ENCODE measurements at regions not wholly inside any gene's neighbourhood (a gene's known extent, or its start where the extent isn't known, plus 50 kb on each side); places are given as distances from the start of the nearest gene placed in this dataset.

GRCh38 chr13:37929308-37929707 lies 59.7 kb upstream of the TRPC4 start:
- no peak for DNase-seq (ENCODE audit: low spot score)

GRCh38 chr13:37927561-37927960 lies 58.0 kb upstream of the TRPC4 start:
- DNase-seq (ENCODE audit: low spot score), result no peak

DNA sequence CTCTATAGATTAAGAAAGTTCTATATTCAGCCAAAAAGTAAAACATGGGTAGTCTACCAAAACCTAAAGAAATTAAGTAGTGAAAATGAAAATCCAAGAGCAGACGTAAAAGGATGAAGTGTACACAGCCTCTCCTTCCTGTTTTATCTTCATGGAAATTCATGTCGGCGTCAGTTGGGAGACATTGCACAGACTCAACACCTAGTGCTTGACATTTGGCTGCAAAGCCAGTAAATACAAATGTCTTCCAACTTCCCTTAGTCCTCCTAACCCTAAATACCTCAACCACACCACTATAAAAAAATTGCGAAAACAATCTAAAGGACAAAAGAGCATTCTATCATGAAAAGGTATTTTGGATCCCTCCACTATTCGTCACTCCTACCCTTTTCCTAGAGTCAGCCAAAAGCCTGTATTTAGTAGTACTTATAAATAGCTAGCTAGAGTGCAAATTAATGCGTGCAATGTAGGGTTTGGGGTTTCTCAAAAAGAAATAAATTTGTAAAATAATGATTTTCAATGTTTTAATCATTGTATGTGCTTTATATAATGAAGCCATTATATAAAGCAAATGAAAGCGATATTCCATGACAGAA lies 56.4 kb upstream of the TRPC4 start:
- no peak for DNase-seq (ENCODE audit: low spot score)

- DNase-seq (ENCODE audit: low spot score), result no peak
Measured at GRCh38 chr13:37923236-37923635, 53.7 kb upstream of the TRPC4 start.

DNA sequence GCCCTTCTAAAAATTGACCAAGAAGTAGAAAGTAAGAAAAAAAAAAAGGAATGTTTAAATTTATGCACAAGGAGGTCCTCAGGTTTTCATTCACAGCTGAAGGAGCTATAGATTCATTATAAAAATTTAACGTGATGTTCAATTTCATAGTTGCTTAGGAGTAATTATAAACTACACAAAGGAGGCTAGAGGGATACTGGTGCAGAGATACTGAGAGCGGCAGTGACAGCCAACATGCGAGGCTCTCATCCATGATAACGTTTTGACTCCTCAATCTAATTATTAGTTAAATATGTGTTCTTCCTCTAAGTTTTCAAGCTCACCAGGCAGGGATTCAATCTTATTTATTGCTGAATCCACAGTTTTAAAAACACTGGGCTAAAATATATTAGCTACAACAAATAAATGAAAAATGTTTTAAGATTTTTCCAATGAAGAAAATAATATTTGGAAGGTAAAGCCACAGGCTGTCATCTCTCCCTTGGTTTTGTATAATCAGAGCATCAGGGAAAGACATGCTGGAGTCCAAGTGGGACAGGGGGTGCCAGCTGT lies 49.8 kb upstream of the TRPC4 start:
- DNase-seq (ENCODE audit: low spot score), result no peak
